GM21619 (cell line): ENCODE measurements at regions not wholly inside any gene's neighbourhood (a gene's known extent, or its start where the extent isn't known, plus 50 kb on each side); places are given as distances from the start of the nearest gene placed in this dataset.

ENCODE experiments used
- ATAC-seq: cut with Tn5 transposase; IDR thresholded peaks from one replicate; pipeline ENCODE4 v1.9.1; 2021; ENCODE audit not compliant: unreplicated experiment

- ATAC-seq, result no peak
These were observed 924.3 kb downstream of the TBC1D22A start for GRCh38 chr22:47686594-47687345.

DNA sequence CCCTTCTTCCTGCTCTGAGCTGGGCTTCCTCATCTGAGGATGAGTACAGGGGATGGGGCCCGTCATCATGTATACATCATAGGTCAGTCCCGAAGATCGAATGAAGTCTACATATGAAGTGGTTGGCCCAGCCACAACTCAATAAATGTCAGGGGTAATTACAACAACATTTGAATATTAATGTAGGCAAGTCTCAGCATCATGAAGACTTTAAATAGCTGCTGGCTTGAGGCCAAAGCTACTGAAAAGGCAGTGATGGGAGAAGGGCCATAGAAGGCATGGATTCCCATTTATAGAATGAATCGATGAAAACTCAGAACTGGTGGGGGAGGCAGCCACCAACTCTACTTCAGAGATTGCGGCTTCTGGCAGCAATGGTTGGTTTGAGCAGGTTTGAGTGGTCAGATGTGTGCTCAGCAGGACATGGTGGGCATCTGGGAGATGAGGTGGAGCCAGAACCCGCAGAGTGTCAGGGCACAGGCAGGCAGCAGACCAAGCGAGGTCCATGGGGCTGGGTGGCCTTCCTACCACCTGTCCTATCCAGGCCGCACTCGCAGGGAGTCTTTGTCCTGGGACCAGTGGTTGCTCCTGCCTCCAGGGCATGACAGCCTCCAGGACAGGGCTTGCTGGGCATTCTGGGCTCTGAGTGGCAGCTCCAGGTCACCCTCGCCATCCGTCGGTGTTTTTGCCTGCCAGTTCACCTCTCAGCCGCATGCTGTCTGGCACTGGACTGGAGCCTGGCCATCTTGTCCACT is 919.1 kb downstream of the TBC1D22A start:
- no peak for ATAC-seq

DNA sequence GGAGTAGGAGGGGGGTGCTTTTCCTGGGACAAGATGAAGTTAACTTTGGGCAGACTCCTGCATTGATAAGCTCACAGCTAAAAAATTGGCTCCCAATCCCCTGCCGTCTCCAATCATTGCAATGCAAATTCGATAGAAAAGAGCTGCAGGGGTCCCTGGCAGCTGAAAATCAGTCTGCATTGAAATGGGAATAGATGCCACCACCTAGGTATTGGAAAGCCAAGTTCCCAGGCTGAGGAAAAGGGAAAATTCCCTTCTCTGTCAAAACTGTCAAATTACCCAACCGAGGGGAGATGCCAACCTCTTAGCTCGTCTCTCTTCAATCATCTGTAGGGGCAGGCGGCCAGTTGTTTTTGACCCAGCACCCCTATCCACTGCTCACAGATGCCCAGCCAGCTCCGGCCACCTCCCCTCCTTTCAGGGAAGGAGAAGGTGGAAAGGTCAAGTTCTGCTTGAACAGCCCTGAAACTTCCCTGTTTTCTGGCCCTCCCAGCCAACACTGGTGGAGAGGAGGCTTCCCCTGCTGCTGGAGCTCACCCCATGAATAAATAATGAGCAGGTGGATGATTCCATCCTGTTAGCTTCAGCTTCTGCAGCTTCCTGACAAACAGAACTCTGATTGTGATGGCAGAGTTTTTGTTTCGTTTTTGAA is 916.3 kb downstream of the TBC1D22A start:
- no peak for ATAC-seq

DNA sequence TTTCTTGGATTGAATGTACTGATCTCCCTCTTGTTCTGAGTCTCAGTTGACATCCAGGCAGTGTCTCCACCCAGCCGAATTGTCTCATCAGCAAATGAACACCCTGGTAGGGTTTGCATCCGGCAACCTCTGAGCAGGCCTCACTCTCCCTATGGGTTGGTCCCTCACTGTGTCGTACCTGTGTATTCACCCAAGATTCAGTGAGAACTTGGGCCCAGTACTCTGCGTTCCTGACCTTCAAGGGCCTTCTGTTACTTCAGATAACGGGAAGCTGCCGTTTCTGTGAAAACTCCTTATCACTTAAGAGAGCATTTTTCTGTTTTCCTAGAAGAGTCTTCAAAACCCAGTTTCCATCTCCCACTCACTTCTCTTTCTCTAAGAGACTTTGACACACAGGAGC is 915.6 kb downstream of the TBC1D22A start:
- ATAC-seq, result no peak

- no peak for ATAC-seq
These were observed 914.2 kb downstream of the TBC1D22A start for GRCh38 chr22:47676685-47677084.

DNA sequence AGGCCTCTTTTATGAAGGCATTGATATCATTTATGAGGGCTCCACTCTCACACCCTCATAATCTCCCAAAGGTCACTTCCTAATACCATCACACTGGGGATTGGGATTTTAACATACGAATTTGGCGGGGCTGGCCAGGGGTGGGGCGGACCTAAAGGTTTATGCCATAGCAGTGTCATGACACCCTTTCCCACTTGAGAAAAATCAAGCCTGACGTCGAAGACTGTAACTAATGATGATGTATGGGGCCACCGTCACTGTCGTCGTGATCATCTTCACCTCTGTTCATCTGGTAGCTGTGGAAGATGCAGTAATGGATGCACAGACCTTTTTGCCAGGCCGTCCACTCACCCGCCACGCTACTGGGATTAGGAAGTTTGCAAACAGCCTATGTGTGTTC is 912.1 kb downstream of the TBC1D22A start:
- ATAC-seq, result no peak

- no peak for ATAC-seq
These were observed 911.1 kb downstream of the TBC1D22A start for GRCh38 chr22:47673557-47673956.

GRCh38 chr22:47672526-47672925 is 910.1 kb downstream of the TBC1D22A start:
- ATAC-seq, result no peak

GRCh38 chr22:47665151-47665550 is 902.7 kb downstream of the TBC1D22A start:
- ATAC-seq, result no peak

GRCh38 chr22:47663615-47664605 is 901.5 kb downstream of the TBC1D22A start:
- no peak for ATAC-seq

DNA sequence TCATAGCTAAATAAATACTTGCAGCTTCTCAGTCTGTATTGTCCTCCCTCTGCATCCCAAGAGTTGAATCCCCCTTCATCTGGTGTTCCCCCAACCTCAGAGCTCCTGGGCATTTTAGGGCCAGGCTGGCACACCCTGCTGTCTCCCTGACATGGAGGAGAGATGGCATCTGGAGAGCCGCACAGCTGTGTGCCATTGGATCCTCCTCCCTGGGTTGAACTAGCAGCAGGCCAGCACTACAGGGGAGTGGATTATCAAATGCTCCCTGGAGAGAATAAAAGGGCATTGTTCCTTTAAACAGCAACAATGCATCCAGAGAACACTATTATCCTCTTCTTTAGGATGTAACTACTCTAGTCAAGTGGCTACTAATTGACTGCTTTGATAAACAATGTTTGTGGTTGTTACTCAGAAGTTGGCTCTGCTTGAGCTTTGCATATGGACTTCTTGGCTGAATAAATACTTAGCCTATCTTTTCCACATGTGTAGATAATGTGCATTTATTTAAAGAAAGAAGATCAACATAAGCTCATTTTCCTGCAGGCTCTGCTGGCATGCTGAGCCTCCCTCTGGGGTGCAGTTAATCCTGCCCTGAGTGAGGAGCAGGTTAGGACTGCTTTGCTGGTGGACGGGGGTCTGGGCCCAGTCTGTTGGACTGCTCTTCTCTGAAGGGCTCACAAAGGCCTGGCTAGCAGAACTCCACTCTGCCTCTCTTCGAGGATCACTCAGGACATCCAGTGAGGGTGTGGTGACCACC is 897.2 kb downstream of the TBC1D22A start:
- ATAC-seq, result no peak

DNA sequence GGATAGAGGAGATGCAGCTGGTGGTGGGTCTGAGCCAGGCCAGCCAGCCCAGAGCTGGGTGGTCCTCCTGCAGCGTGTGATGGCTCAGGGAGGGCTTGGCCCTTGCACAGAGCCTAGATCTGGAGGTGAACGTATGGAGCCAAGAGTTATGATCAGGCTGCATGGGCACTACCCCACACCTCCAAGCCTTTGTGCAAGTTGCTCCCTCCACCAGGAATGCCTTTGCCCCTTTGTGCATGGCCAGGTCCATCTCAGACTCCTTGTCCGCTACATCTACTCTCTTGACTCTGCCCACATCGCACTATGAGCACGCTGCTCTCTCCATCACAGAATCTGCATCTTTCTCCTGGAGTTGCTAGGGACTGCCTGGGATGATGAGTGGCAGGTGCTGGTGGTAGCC is 895.7 kb downstream of the TBC1D22A start:
- no peak for ATAC-seq

GRCh38 chr22:47657224-47657623 is 894.8 kb downstream of the TBC1D22A start:
- no peak for ATAC-seq

DNA sequence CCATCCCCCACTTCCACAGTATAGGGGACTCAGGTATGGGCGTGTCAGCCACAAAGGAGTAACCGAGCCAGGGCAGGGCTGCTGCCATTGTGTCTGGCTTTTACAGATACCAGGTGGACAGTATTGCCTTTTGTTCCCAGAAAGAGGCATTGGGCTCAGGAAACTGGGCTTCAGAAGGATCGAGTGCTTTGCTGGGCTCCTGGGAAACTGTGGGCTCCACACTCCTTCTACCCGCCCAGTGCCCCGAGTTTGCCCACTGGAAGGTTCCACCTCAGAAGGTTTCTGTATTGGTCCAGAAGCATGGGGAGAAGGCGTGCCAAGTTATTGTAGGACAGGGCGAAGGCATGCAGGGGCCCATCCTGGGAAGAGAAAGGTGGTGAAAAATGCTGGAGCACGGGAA is 894.4 kb downstream of the TBC1D22A start:
- no peak for ATAC-seq

GRCh38 chr22:47655930-47656329 is 893.5 kb downstream of the TBC1D22A start:
- no peak for ATAC-seq

DNA sequence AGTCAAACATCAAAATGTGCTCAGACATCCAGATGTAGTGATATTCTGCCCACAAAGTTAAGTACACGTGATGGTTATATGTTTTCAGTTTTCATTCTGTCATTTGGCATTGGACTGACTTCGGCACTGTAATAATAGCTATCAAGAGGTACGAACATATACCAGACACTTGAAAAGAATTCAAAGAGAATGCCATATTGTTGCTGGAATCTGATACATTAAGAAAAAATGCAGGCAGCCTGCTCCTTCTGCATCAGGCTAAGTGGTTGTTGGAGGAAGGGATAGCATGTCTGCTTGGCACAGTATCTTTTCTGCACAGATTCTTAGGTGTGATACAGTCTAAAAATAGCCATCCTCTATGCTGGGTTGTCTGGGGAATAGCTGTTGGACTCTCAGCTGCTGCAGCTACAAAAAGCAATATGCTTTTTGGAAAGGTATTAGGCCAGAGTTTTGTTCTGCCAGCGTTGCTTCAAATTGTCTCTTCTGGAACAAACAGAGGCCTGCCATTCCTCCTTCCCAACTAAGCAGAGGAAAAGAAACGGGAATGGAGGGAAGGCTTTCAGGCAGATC is 892.6 kb downstream of the TBC1D22A start:
- ATAC-seq, result no peak

- ATAC-seq, result no peak
These were observed 891.5 kb downstream of the TBC1D22A start for GRCh38 chr22:47653921-47654320.

GRCh38 chr22:47651216-47651987 is 889.0 kb downstream of the TBC1D22A start:
- ATAC-seq, result no peak

GRCh38 chr22:47647720-47648119 is 885.3 kb downstream of the TBC1D22A start:
- ATAC-seq, result no peak
